Hepatocyte (in vitro differentiated cells): ENCODE measurements at regions not wholly inside any gene's neighbourhood (a gene's known extent, or its start where the extent isn't known, plus 50 kb on each side); places are given as distances from the start of the nearest gene placed in this dataset.

Experiments
- DNase-seq: peaks from one replicate; pipeline ENCODE4 v3.0.0-alpha.2; 2016; ENCODE audit warnings: low spot score
- H2AFZ ChIP-seq: fragments of 200-600 bp; sonication (generic); 2 replicates; pipeline ENCODE4 v1.6.0; 2016; ENCODE audit warnings: antibody characterized with exemption, mild to moderate bottlenecking
- H3K27ac ChIP-seq: fragments of 200-600 bp; sonication (generic); 2 replicates; pipeline ENCODE4 v1.5.1; 2016; ENCODE audit warnings: mild to moderate bottlenecking
- H3K27me3 ChIP-seq: fragments of 200-600 bp; sonication (generic); 2 replicates; pipeline ENCODE4 v1.6.1; 2016
- H3K36me3 ChIP-seq: fragments of 200-600 bp; sonication (generic); replicated peaks from 2 replicates; pipeline ENCODE4 v1.5.1; 2016; ENCODE audit warnings: low read depth; ENCODE audit not compliant: insufficient read depth
- H3K4me1 ChIP-seq: fragments of 200-600 bp; sonication (generic); 2 replicates; pipeline ENCODE4 v1.5.1; 2016; ENCODE audit warnings: mild to moderate bottlenecking, moderate library complexity; ENCODE audit not compliant: insufficient read depth
- H3K4me2 ChIP-seq: fragments of 200-600 bp; sonication (generic); 2 replicates; pipeline ENCODE4 v1.6.0; 2016
- H3K4me3 ChIP-seq: fragments of 200-600 bp; sonication (generic); 2 replicates; pipeline ENCODE4 v1.5.1; 2016; ENCODE audit warnings: mild to moderate bottlenecking
- H3K79me2 ChIP-seq: fragments of 200-600 bp; sonication (generic); 2 replicates; pipeline ENCODE4 v1.6.0; 2017; ENCODE audit warnings: mild to moderate bottlenecking
- H3K9me2 ChIP-seq: fragments of 200-600 bp; sonication (generic); replicated peaks from 2 replicates; pipeline ENCODE4 v1.6.0; 2017; ENCODE audit warnings: mild to moderate bottlenecking; ENCODE audit not compliant: insufficient read depth
- H3K9me3 ChIP-seq: fragments of 200-600 bp; sonication (generic); 2 replicates; pipeline ENCODE4 v1.5.1; 2016; ENCODE audit warnings: low read depth, mild to moderate bottlenecking
- H4K20me1 ChIP-seq: fragments of 200-600 bp; sonication (generic); 2 replicates; pipeline ENCODE4 v1.6.0; 2016; ENCODE audit warnings: mild to moderate bottlenecking; ENCODE audit not compliant: insufficient read depth, poor library complexity, severe bottlenecking
- CTCF ChIP-seq: fragments of 200-600 bp; sonication (generic); IDR thresholded peaks from 2 replicates; pipeline ENCODE4 v1.5.1; 2016; ENCODE audit warnings: antibody characterized with exemption, mild to moderate bottlenecking; ENCODE audit not compliant: poor library complexity
- EZH2 ChIP-seq: fragments of 200-600 bp; sonication (generic); IDR thresholded peaks from 2 replicates; pipeline ENCODE4 v1.6.1; 2016; ENCODE audit warnings: antibody characterized with exemption, mild to moderate bottlenecking, borderline replicate concordance
- EZH2phosphoT487 ChIP-seq: fragments of 200-600 bp; sonication (generic); IDR thresholded peaks from one replicate; pipeline ENCODE4 v1.6.1; 2018; ENCODE audit warnings: antibody characterized with exemption, mild to moderate bottlenecking, low read depth, moderate library complexity; ENCODE audit not compliant: unreplicated experiment, severe bottlenecking
- WGBS: methylation state at CpG from one replicate; pipeline ENCODE4 v1.1.6; 2016; ENCODE audit warnings: low lambda C conversion rate; ENCODE audit errors: missing lambda C conversion rate; 5-methylcytosine and 5-hydroxymethylcytosine counted together

GRCh38 chr13:57491318-57491717 lies 140.2 kb upstream of the PCDH17 start:
- 94% methylated on average over 1 of the region's 1 CpG for WGBS
- Histone ChIP-seq H3K27me3 (no peaks in the 10 kb centered on the region), H3K4me2 (no peak overlapping the region), H3K4me3 (no peak overlapping the region), H2AFZ (no peak overlapping the region), H3K79me2 (no peaks in the 10 kb centered on the region), H3K4me1 (no peaks in the 10 kb centered on the region), H3K36me3 (no peaks in the 10 kb centered on the region), H3K27ac (no peak overlapping the region), H3K9me2 (no peaks in the 10 kb centered on the region), H4K20me1 (no peaks in the 10 kb centered on the region), H3K9me3 (no peaks in the 10 kb centered on the region)
- TF ChIP-seq CTCF (no peak), EZH2 (no peak), EZH2phosphoT487 (no peak)
- no peak for DNase-seq

GRCh38 chr13:57507752-57508463 lies 123.6 kb upstream of the PCDH17 start:
- WGBS, result 86% methylated on average over 3 of the region's 3 CpGs
- H3K79me2 ChIP-seq, result no peaks in the 10 kb centered on the region
- H3K4me1 ChIP-seq, result no peaks in the 10 kb centered on the region
- no peak for DNase-seq
- no peaks in the 10 kb centered on the region for H3K36me3 ChIP-seq
- no peaks in the 10 kb centered on the region for H3K9me3 ChIP-seq
- H3K27ac ChIP-seq, result no peak overlapping the region
- no peak overlapping the region for H3K4me2 ChIP-seq
- no peaks in the 10 kb centered on the region for H4K20me1 ChIP-seq
- H2AFZ ChIP-seq, result no peak overlapping the region
- TF ChIP-seq EZH2, result no peak
- TF ChIP-seq CTCF, result no peak
- no peak for TF ChIP-seq EZH2phosphoT487
- no peak overlapping the region for H3K4me3 ChIP-seq
- no peaks in the 10 kb centered on the region for H3K27me3 ChIP-seq
- H3K9me2 ChIP-seq, result no peaks in the 10 kb centered on the region

GRCh38 chr13:57511603-57512002 lies 119.9 kb upstream of the PCDH17 start:
- DNase-seq, result no peak
- no peaks in the 10 kb centered on the region for H3K36me3 ChIP-seq
- no peaks in the 10 kb centered on the region for H4K20me1 ChIP-seq
- no peak for TF ChIP-seq EZH2
- TF ChIP-seq EZH2phosphoT487, result no peak
- TF ChIP-seq CTCF, result no peak
- H3K4me3 ChIP-seq, result no peak overlapping the region
- no peak overlapping the region for H2AFZ ChIP-seq
- no peaks in the 10 kb centered on the region for H3K79me2 ChIP-seq
- no peaks in the 10 kb centered on the region for H3K9me3 ChIP-seq
- no peak overlapping the region for H3K4me2 ChIP-seq
- H3K27ac ChIP-seq, result no peak overlapping the region
- H3K27me3 ChIP-seq, result no peaks in the 10 kb centered on the region
- H3K4me1 ChIP-seq, result no peaks in the 10 kb centered on the region
- H3K9me2 ChIP-seq, result no peaks in the 10 kb centered on the region
